Neural cell (in vitro differentiated cells): ENCODE measurements at regions not wholly inside any gene's neighbourhood (a gene's known extent, or its start where the extent isn't known, plus 50 kb on each side); places are given as distances from the start of the nearest gene placed in this dataset.

Source experiments
- CTCF ChIP-seq: fragments of 450-650 bp; IDR thresholded peaks from 2 replicates; pipeline ENCODE4 v1.5.1; 2014; ENCODE audit warnings: antibody characterized with exemption, mild to moderate bottlenecking, moderate library complexity; ENCODE audit not compliant: poor library complexity, severe bottlenecking
- EP300 ChIP-seq: fragments of 450-650 bp; conservative IDR thresholded peaks from 2 replicates; pipeline ENCODE4 v1.6.1; 2014; ENCODE audit warnings: antibody characterized with exemption, mild to moderate bottlenecking, moderate library complexity; ENCODE audit not compliant: poor library complexity, severe bottlenecking
- EZH2 ChIP-seq: fragments of 200-600, 300-800 bp; shearing (Covaris generic), sonication (generic); IDR thresholded peaks from 2 replicates; pipeline ENCODE4 v1.6.1; 2014; ENCODE audit warnings: antibody characterized with exemption, low read length, borderline replicate concordance, mild to moderate bottlenecking; ENCODE audit not compliant: insufficient read depth, poor library complexity, severe bottlenecking
- POLR2AphosphoS5 ChIP-seq: IDR thresholded peaks from 2 replicates; pipeline ENCODE4 v1.6.1; 2012
- RAD21 ChIP-seq: fragments of 450-650 bp; conservative IDR thresholded peaks from 2 replicates; pipeline ENCODE4 v1.6.1; 2014; ENCODE audit warnings: antibody characterized with exemption, mild to moderate bottlenecking, moderate library complexity
- SMC3 ChIP-seq: fragments of 450-650 bp; conservative IDR thresholded peaks from 2 replicates; pipeline ENCODE4 v1.6.1; 2014; ENCODE audit warnings: antibody characterized with exemption, mild to moderate bottlenecking, moderate library complexity; ENCODE audit not compliant: poor library complexity

GRCh38 chr2:122023059-122023864 is 267.8 kb downstream of the TSN start:
- TF ChIP-seq CTCF (no peak), RAD21 (no peak), EZH2 (no peak), EP300 (no peak), SMC3 (no peak), POLR2AphosphoS5 (no peak)
